ENCODE measurements at regions not wholly inside any gene's neighbourhood (a gene's known extent, or its start where the extent isn't known, plus 50 kb on each side); places are given as distances from the start of the nearest gene placed in this dataset.

- TF ChIP-seq ETV6 (conservative IDR thresholded peaks at IDR 0.05 in 1 of 2, IDR thresholded peaks at IDR 0.05 in 1 of 2; ENCODE audit: borderline replicate concordance in 1 of 2, low read depth in 1 of 2) (no peak), RAD51 (IDR thresholded peaks at IDR 0.05) (no peak), POLR2A (IDR thresholded peaks at IDR 0.05; ENCODE audit: low read depth, low read length) (no peak), CREM (IDR thresholded peaks at IDR 0.05; ENCODE audit: low read depth) (no peak), ZBTB40 (IDR thresholded peaks at IDR 0.05; ENCODE audit: borderline replicate concordance) (no peak)
- TF ChIP-seq, protein P1, sequence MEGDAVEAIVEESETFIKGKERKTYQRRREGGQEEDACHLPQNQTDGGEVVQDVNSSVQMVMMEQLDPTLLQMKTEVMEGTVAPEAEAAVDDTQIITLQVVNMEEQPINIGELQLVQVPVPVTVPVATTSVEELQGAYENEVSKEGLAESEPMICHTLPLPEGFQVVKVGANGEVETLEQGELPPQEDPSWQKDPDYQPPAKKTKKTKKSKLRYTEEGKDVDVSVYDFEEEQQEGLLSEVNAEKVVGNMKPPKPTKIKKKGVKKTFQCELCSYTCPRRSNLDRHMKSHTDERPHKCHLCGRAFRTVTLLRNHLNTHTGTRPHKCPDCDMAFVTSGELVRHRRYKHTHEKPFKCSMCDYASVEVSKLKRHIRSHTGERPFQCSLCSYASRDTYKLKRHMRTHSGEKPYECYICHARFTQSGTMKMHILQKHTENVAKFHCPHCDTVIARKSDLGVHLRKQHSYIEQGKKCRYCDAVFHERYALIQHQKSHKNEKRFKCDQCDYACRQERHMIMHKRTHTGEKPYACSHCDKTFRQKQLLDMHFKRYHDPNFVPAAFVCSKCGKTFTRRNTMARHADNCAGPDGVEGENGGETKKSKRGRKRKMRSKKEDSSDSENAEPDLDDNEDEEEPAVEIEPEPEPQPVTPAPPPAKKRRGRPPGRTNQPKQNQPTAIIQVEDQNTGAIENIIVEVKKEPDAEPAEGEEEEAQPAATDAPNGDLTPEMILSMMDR (IDR thresholded peaks at IDR 0.05 in 2 of 3, conservative IDR thresholded peaks at IDR 0.05 in 1 of 3; ENCODE audit: control insufficient read depth in 2 of 3, extremely low read depth in 1 of 3, insufficient read depth in 1 of 3, low read depth in 3 of 3, low read length in 3 of 3) = no peak
Measured at GRCh38 chr10:20993830-20994527, 96.9 kb upstream of the NEBL start.
